ENCODE measurements at regions not wholly inside any gene's neighbourhood (a gene's known extent, or its start where the extent isn't known, plus 50 kb on each side); places are given as distances from the start of the nearest gene placed in this dataset.
"Not testable (repeated sequence)": the region's sequence is repeated elsewhere in the genome, so short reads cannot be mapped to it uniquely, and the experiment has no call there.

- FAIRE-seq (no peak), DNase-seq (no peak)
- Histone ChIP-seq H3K27ac (ENCODE audit: low read depth in 1 of 3, low read length in 2 of 3) (no peak overlapping the region), H3K4me3 (ENCODE audit: low read depth in 1 of 3, low read length in 3 of 3) (no peak overlapping the region), H3K4me1 (ENCODE audit: control insufficient read depth in 3 of 3, insufficient read depth in 2 of 3, low read depth in 1 of 3, low read length in 2 of 3) (no peaks in the 10 kb centered on the region), H3K27me3 (ENCODE audit: control insufficient read depth in 3 of 3, insufficient read depth in 3 of 3, low read length in 3 of 3) (no peaks in the 10 kb centered on the region), H3K9me3 (ENCODE audit: control insufficient read depth in 2 of 2, insufficient read depth in 1 of 2, low read depth in 1 of 2, low read length in 1 of 2) (peaks cover 0 to 10% of the 10 kb centered on the region in 2 donors), H3K36me3 (ENCODE audit: control insufficient read depth in 3 of 3, insufficient read depth in 2 of 3, low read depth in 1 of 3, low read length in 3 of 3) (no peaks in the 10 kb centered on the region)
Observed at GRCh38 chr4:159689526-159689925, 586.6 kb downstream of the RAPGEF2 start.

GRCh38 chr4:159697322-159698283 is 594.7 kb downstream of the RAPGEF2 start:
- H3K4me1 ChIP-seq (ENCODE audit: control insufficient read depth in 3 of 3, insufficient read depth in 2 of 3, low read depth in 1 of 3, low read length in 2 of 3) = no peaks in the 10 kb centered on the region
- FAIRE-seq (no peak), DNase-seq (no peak)
- no peak overlapping the region for H3K4me3 ChIP-seq (ENCODE audit: low read depth in 1 of 3, low read length in 3 of 3)
- H3K9me3 ChIP-seq (ENCODE audit: control insufficient read depth in 2 of 2, insufficient read depth in 1 of 2, low read depth in 1 of 2, low read length in 1 of 2) = peaks cover 0 to 9% of the 10 kb centered on the region in 2 donors
- no peak overlapping the region for H3K27ac ChIP-seq (ENCODE audit: low read depth in 1 of 3, low read length in 2 of 3)
- 85 to 88% (median 86%) methylated on average over 6 of the region's 6 CpGs for WGBS, 3 donors
- H3K36me3 ChIP-seq (ENCODE audit: control insufficient read depth in 3 of 3, insufficient read depth in 2 of 3, low read depth in 1 of 3, low read length in 3 of 3) = no peaks in the 10 kb centered on the region
- no peaks in the 10 kb centered on the region for H3K27me3 ChIP-seq (ENCODE audit: control insufficient read depth in 3 of 3, insufficient read depth in 3 of 3, low read length in 3 of 3)

- Histone ChIP-seq H3K9me3 (ENCODE audit: control insufficient read depth in 2 of 2, insufficient read depth in 1 of 2, low read depth in 1 of 2, low read length in 1 of 2) (peaks cover 0 to 10% of the 10 kb centered on the region in 2 donors), H3K27me3 (ENCODE audit: control insufficient read depth in 3 of 3, insufficient read depth in 3 of 3, low read length in 3 of 3) (no peaks in the 10 kb centered on the region), H3K36me3 (ENCODE audit: control insufficient read depth in 3 of 3, insufficient read depth in 2 of 3, low read depth in 1 of 3, low read length in 3 of 3) (no peaks in the 10 kb centered on the region), H3K4me3 (ENCODE audit: low read depth in 1 of 3, low read length in 3 of 3) (no peak overlapping the region), H3K27ac (ENCODE audit: low read depth in 1 of 3, low read length in 2 of 3) (no peak overlapping the region), H3K4me1 (ENCODE audit: control insufficient read depth in 3 of 3, insufficient read depth in 2 of 3, low read depth in 1 of 3, low read length in 2 of 3) (no peaks in the 10 kb centered on the region)
- no peak for DNase-seq
- no peak for FAIRE-seq
- WGBS, 3 donors = 78 to 94% (median 92%) methylated on average over 3 of the region's 3 CpGs
Observed at GRCh38 chr4:159698336-159698735, 595.5 kb downstream of the RAPGEF2 start.

- Histone ChIP-seq H3K27me3 (ENCODE audit: control insufficient read depth in 3 of 3, insufficient read depth in 3 of 3, low read length in 3 of 3) (no peaks in the 10 kb centered on the region), H3K36me3 (ENCODE audit: control insufficient read depth in 3 of 3, insufficient read depth in 2 of 3, low read depth in 1 of 3, low read length in 3 of 3) (no peaks in the 10 kb centered on the region), H3K27ac (ENCODE audit: low read depth in 1 of 3, low read length in 2 of 3) (no peak overlapping the region), H3K4me3 (ENCODE audit: low read depth in 1 of 3, low read length in 3 of 3) (no peak overlapping the region), H3K4me1 (ENCODE audit: control insufficient read depth in 3 of 3, insufficient read depth in 2 of 3, low read depth in 1 of 3, low read length in 2 of 3) (no peaks in the 10 kb centered on the region), H3K9me3 (ENCODE audit: control insufficient read depth in 2 of 2, insufficient read depth in 1 of 2, low read depth in 1 of 2, low read length in 1 of 2) (peaks cover 0 to 10% of the 10 kb centered on the region in 2 donors)
- FAIRE-seq (no peak), DNase-seq (no peak)
- 70 to 94% (median 89%) methylated on average over 2 of the region's 2 CpGs for WGBS, 3 donors
Observed at GRCh38 chr4:159702200-159702599, 599.3 kb downstream of the RAPGEF2 start.

- Histone ChIP-seq H3K9me3 (ENCODE audit: control insufficient read depth in 2 of 2, insufficient read depth in 1 of 2, low read depth in 1 of 2, low read length in 1 of 2) (peaks cover 0 to 7% of the 10 kb centered on the region in 2 donors), H3K27ac (ENCODE audit: low read depth in 1 of 3, low read length in 2 of 3) (no peak overlapping the region), H3K4me3 (ENCODE audit: low read depth in 1 of 3, low read length in 3 of 3) (no peak overlapping the region), H3K36me3 (ENCODE audit: control insufficient read depth in 3 of 3, insufficient read depth in 2 of 3, low read depth in 1 of 3, low read length in 3 of 3) (no peaks in the 10 kb centered on the region), H3K27me3 (ENCODE audit: control insufficient read depth in 3 of 3, insufficient read depth in 3 of 3, low read length in 3 of 3) (no peaks in the 10 kb centered on the region), H3K4me1 (ENCODE audit: control insufficient read depth in 3 of 3, insufficient read depth in 2 of 3, low read depth in 1 of 3, low read length in 2 of 3) (no peaks in the 10 kb centered on the region)
- DNase-seq = no peak
- FAIRE-seq = no peak
Observed at GRCh38 chr4:159705334-159705733, 602.5 kb downstream of the RAPGEF2 start.

- no peak for FAIRE-seq
Observed at GRCh38 chr4:159706704-159707103, 603.8 kb downstream of the RAPGEF2 start.

GRCh38 chr4:159715180-159715579 is 612.3 kb downstream of the RAPGEF2 start:
- not testable (repeated sequence) for H3K4me3 ChIP-seq (ENCODE audit: low read depth in 1 of 3, low read length in 3 of 3); H3K4me1 ChIP-seq (ENCODE audit: control insufficient read depth in 3 of 3, insufficient read depth in 2 of 3, low read depth in 1 of 3, low read length in 2 of 3); DNase-seq; H3K27ac ChIP-seq (ENCODE audit: low read depth in 1 of 3, low read length in 2 of 3); H3K9me3 ChIP-seq (ENCODE audit: control insufficient read depth in 2 of 2, insufficient read depth in 1 of 2, low read depth in 1 of 2, low read length in 1 of 2); FAIRE-seq; H3K36me3 ChIP-seq (ENCODE audit: control insufficient read depth in 3 of 3, insufficient read depth in 2 of 3, low read depth in 1 of 3, low read length in 3 of 3); H3K27me3 ChIP-seq (ENCODE audit: control insufficient read depth in 3 of 3, insufficient read depth in 3 of 3, low read length in 3 of 3)
- WGBS, 3 donors = 89 to 93% (median 91%) methylated on average over 25 of the region's 25 CpGs

More at GRCh38 chr4:159706704-159707103, 603.8 kb downstream of the RAPGEF2 start:
- Histone ChIP-seq H3K9me3 (ENCODE audit: control insufficient read depth in 2 of 2, insufficient read depth in 1 of 2, low read depth in 1 of 2, low read length in 1 of 2) (peaks cover 0 to 7% of the 10 kb centered on the region in 2 donors), H3K36me3 (ENCODE audit: control insufficient read depth in 3 of 3, insufficient read depth in 2 of 3, low read depth in 1 of 3, low read length in 3 of 3) (no peaks in the 10 kb centered on the region), H3K27ac (ENCODE audit: low read depth in 1 of 3, low read length in 2 of 3) (no peak overlapping the region), H3K4me1 (ENCODE audit: control insufficient read depth in 3 of 3, insufficient read depth in 2 of 3, low read depth in 1 of 3, low read length in 2 of 3) (no peaks in the 10 kb centered on the region), H3K27me3 (ENCODE audit: control insufficient read depth in 3 of 3, insufficient read depth in 3 of 3, low read length in 3 of 3) (no peaks in the 10 kb centered on the region), H3K4me3 (ENCODE audit: low read depth in 1 of 3, low read length in 3 of 3) (no peak overlapping the region)
- no peak for DNase-seq

- Histone ChIP-seq H3K9me3 (ENCODE audit: control insufficient read depth in 2 of 2, insufficient read depth in 1 of 2, low read depth in 1 of 2, low read length in 1 of 2) (peaks cover 0 to 7% of the 10 kb centered on the region in 2 donors), H3K4me1 (ENCODE audit: control insufficient read depth in 3 of 3, insufficient read depth in 2 of 3, low read depth in 1 of 3, low read length in 2 of 3) (no peaks in the 10 kb centered on the region), H3K4me3 (ENCODE audit: low read depth in 1 of 3, low read length in 3 of 3) (no peak overlapping the region), H3K27ac (ENCODE audit: low read depth in 1 of 3, low read length in 2 of 3) (no peak overlapping the region), H3K27me3 (ENCODE audit: control insufficient read depth in 3 of 3, insufficient read depth in 3 of 3, low read length in 3 of 3) (no peaks in the 10 kb centered on the region), H3K36me3 (ENCODE audit: control insufficient read depth in 3 of 3, insufficient read depth in 2 of 3, low read depth in 1 of 3, low read length in 3 of 3) (no peaks in the 10 kb centered on the region)
- FAIRE-seq (no peak), DNase-seq (no peak)
Observed at GRCh38 chr4:159719531-159719930, 616.7 kb downstream of the RAPGEF2 start.

- H3K4me3 ChIP-seq (ENCODE audit: low read depth in 1 of 3, low read length in 3 of 3) = no peak overlapping the region
- 88 to 89% (median 88%) methylated on average over 16 of the region's 16 CpGs for WGBS, 3 donors
- DNase-seq (no peak), FAIRE-seq (no peak)
- no peaks in the 10 kb centered on the region for H3K27me3 ChIP-seq (ENCODE audit: control insufficient read depth in 3 of 3, insufficient read depth in 3 of 3, low read length in 3 of 3)
- no peaks in the 10 kb centered on the region for H3K36me3 ChIP-seq (ENCODE audit: control insufficient read depth in 3 of 3, insufficient read depth in 2 of 3, low read depth in 1 of 3, low read length in 3 of 3)
- no peaks in the 10 kb centered on the region for H3K4me1 ChIP-seq (ENCODE audit: control insufficient read depth in 3 of 3, insufficient read depth in 2 of 3, low read depth in 1 of 3, low read length in 2 of 3)
- no peak overlapping the region for H3K27ac ChIP-seq (ENCODE audit: low read depth in 1 of 3, low read length in 2 of 3)
- no peaks in the 10 kb centered on the region for H3K9me3 ChIP-seq (ENCODE audit: control insufficient read depth in 2 of 2, insufficient read depth in 1 of 2, low read depth in 1 of 2, low read length in 1 of 2)
Observed at GRCh38 chr4:159722052-159722451, 619.2 kb downstream of the RAPGEF2 start.
